NCI-H510A treated with DMSO at 0.1 percent for 48 hours (cell line): ENCODE measurements at regions not wholly inside any gene's neighbourhood (a gene's known extent, or its start where the extent isn't known, plus 50 kb on each side); places are given as distances from the start of the nearest gene placed in this dataset.

Experiments
- DNase-seq: peaks from one replicate; lab custom pipeline; 2025; lab: John Stamatoyannopoulos, UW

DNA sequence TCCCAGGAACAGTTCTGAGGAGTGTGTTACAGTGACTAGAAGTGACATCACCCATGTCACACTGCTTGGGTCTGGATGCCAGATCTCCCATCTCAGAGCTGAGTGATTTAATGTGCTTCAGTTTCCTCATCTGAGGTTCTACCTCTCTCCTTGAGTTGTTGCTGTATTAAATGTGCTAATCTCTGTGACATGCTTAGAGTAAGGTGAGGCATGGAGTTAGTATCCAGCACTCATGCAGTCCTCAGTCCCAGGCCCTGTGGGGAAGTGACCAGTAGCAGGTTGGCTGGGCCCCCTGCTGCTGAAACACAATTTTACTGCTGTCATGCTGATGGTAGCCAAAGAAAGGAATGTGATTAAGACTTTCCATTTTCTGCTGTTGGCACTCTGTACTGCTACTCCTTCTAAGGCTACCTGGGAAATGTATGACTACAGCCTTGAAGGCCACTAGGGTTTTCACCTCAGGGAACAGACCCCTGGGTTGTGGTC, 639.6 kb downstream of the MID1IP1 start:
- DNase-seq = no peak

DNA sequence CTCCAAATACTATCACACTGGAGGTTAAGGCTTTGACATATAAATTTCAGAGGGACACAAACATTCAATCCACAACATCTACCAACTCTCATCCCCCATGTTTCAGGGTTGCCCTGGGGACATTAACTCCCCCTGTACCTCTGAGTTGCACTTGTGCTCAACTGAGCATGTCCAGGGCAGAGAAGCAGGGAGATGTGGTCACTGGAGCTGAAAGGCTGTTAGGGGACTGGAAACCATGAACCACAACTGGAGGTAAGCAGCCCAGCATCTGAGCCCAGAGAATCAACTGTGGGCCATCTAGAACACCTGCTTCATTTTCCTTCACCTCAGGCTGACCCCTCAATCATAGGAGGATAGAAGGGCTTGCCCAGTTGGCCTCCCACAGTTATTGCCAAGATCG, 641.1 kb downstream of the MID1IP1 start:
- DNase-seq = no peak

DNA sequence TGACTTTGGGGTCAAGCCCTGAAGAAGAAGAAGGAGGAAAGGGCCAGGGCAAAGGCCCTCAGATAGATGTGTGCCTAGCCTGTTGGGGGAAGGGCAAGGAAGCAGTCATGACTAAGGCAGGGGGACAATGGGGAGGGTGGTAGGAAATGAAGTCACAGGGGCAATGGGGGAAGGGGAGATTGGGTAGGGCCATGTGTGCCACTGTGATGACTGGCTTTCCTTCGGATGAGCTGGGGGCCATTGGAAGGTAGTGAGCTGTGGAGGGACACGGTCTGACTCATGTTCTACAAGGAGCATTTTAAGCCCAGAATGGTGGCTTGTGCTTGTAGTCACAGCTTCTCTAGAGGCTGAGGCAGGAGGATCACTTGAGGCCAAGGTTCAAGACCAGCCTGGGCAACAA, 642.0 kb downstream of the MID1IP1 start:
- no peak for DNase-seq

DNA sequence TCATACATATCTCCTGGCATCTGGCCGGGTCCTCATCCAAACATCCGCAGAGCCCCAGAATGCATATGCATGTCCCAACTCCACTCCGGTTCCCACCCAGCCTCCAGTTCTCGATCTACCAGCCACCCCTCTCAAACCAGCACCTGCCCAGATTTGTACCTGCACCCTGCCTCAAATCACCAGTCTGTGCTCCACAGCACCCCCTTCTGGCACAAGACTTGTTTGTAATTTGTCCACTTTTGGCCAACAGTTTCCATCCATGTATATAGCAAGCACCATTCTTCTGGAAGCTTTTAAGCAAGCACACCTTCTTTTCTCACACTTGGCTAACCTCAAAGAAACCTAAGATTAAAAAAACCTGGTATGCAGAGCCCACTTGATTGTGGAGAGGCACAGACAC, 644.1 kb downstream of the MID1IP1 start:
- DNase-seq = no peak

DNA sequence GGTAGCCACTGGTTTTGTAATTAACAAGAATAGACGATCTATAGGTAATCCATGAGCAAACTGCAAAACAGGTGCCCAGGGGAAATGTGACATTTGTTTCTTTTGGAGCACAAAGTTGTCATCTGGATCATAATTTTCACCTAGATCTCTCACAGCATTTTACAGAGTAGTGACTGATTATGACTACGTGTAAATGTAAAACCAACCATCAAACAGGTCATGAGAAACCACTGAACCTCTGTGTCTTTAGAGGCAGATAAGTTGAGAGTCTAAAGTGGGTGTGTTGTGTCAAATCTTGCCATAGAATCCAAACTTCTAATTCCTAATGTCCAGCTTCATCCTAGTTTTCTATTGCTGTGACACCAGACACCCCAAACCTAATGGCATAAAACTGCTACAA, 648.1 kb downstream of the MID1IP1 start:
- no peak for DNase-seq

DNA sequence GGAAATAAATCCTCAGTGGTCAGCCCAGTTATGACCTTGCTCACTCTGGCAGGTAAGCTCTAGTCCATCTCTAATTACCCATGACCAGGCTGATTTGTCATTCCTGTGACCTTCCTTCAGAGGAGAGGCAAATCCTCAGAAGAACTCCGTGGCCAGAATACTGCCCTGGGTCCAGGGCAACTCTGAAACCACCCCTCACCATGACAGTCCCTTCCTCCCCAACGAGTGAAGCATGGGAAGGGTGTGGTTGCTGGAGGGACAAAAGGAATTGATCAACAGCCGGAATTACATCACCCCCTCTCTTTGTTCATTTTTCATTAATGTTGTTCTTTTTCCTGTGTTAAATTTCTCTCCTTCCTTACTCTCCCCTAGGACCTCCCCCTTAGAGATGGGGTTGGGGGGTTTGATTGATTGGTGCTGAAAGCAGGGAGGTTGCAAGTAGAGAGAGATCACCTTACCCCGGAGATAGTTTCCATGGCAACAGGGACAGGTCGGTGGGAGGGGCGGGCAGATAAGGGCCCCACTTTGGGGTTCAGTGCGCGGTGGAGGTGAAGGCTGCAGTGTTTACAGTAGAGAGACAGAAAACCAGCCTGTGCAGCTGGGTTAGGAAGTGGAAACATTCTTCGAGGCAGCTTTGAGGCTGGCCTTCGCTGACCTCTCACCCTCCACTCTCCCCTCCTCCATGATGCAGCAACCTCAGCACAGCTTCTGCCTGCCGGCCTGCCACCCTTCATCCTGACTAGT, 647.4 kb downstream of the BCOR start:
- DNase-seq = no peak

DNA sequence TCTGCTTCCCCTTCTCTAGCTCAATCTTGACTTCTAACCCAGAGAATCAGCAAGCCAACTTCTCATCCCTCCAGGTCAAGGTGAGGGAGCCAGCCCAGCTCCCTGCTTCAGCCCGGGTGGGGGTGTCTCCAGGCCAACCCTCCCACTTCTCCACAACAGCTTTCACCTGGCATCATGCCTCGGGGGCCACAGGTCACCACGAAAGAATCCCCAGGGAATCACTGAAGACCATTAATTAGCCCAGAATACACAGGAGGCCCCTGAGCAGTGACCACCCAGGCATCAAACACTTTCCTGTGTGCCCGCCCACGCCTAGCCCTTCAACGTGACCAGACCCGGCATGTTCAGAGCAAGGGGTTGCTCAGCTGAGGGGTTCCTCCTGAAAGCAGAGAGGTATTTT, 646.7 kb downstream of the BCOR start:
- DNase-seq = no peak

DNA sequence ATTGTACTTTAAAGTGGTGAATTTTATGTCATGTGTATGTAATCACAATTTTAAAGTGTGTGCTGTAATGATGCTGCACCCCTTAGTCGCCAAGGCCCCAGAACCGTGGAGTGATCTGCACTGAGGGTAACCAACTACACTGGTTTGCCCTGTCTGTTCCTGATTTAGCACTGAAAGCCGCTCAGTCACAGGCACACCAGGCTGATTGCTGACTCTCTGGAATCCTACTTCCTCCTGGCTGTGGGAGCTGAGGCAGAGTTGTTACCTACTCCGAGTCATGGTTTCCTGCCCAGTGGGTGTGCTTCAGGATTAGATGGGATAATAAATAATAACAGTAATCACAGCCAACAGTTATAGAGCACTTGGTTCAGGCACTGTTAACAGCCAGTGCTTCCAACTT, 645.4 kb downstream of the BCOR start:
- DNase-seq = no peak

DNA sequence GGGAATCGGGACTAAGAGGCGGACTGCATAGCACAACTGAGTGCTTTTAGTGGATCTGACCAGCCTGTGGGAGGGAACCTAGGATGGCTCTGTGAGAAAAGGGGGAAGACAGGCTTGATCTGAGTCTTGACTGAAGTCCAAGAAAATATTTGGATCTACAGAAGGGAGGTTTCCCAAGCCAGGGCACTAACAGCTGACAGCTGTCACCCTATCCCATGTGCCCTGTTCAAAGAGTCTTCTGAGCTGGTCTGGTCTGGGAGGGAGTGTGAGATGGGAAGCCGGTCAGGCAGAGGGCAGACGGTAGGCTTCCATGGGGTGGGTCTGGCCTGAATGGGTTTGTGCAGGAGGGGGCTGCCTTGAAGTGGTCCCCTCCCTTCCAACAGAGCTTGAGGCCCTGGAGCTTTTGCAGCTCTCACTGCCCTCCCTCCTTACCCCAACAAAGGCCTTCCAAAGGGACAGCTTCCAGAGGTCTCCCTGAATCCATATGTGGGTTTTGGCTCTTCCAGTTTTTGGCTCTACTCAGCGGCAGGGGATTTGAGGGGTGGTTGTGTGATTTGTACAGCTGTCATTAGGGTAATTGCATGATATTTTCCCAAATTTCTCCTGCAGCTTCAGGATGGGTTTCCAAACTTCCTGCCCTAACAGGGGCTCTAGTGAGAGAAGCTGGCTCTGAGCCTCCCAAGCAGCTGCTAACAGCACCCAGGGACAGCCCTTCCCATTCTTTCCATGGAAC, 643.7 kb downstream of the BCOR start:
- no peak for DNase-seq

DNA sequence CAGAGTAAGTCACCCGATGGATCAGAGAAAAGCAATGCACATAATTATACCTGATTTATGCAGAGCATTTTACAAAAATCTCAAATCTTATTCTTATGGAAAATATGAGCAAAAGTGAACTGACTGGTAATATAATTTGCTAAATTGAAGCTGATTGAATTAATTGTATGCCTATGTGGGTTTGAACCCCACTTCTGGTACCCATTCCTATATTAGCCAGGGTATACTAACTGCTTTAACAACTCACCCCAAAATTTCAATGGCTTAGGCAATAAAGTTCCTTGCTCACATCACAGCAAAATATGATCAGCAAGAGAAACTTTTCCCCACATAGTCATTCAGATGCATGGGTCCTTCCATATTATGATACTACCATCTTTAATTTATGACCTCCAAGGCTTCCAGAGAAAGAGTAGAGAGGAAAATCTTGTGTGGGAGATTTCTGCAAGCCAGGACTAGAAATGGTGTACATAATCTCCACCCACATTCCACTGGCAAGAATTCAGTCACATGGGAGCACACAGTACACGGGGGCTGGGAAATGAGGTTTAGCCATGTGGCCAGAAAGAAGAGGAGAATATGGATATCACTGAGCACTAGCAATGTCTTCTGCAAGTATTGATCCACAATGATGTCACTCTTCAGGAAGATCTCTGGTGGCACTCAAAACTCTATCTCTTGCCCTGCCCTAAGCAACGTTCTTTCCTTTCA, 640.7 kb downstream of the BCOR start:
- no peak for DNase-seq

DNA sequence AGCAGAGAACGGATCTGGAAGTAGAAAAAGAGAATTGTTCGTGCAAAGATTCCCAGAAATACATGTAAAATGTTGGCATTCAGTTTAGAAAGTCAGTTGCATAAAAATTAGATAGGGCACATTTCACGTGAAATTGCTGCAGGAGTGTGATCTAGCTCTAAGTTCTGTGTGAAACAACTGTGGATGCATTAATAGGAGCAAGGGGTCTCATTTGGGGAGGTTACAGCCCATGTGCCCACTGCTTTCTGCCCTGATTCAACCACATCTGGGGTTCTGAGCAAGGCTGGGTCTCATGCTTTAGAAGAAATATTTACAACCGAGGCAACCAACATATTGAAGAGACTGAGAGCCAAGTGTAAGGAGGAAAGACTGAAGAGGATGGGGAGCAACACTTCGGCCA, 639.0 kb downstream of the BCOR start:
- DNase-seq = no peak

DNA sequence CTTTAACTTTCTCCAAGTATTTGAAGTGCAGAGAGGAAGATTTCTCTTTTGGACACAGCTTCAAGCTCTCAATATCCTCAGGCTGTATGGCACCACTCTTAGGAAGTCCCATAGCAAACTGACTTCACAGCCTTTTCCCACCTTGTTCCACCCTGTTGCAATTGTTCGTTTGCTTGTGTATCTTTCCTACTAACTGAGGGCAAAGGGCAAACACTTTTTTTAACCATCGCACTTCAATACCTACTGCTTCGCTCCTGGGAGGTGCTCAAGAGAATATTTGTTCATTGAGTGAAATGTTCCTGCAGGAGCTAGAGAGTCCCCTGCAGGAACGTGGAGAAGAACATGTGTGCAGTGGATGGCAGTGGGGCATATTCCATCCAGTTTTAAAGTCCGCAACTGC, 638.6 kb downstream of the BCOR start:
- DNase-seq = no peak

DNA sequence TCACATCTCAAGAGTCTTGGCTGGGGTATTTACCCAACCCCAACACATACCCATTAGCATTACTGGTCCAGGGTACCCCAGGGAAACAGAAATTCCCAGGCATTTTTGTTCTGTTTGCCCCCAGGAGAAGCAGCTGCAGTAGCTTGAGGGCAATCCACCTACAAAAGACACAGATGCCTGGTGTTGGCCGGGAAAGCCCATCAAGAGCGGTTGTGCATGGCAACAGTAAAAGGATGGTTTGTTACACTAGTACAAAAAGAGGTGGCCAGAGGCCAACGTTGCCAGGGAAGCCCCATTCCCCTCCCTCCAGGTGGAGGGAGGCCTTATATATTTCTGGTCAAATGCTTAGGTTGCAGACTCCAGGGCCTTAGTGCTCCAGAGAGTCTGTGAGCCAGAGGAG, 637.8 kb downstream of the BCOR start:
- DNase-seq = no peak

DNA sequence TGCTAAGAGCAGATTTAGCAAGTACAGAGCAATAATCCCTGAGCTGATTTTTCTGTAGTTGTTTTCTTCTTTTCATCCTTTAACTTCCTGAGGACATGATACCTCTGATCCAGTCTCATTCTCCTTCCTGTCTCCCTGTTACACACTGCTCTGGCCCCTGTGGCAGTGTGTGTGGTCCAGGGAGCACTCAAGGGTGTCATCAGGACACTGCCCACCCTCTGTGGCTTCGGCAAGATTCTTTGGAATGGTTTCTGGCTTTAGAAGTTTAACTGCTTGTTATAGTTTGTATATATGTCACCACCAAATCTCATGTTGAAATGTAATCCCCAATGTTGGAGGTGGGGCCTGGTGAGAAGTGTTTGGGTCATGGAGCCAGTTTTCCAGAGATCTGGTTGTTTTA, 637.3 kb downstream of the BCOR start:
- no peak for DNase-seq

DNA sequence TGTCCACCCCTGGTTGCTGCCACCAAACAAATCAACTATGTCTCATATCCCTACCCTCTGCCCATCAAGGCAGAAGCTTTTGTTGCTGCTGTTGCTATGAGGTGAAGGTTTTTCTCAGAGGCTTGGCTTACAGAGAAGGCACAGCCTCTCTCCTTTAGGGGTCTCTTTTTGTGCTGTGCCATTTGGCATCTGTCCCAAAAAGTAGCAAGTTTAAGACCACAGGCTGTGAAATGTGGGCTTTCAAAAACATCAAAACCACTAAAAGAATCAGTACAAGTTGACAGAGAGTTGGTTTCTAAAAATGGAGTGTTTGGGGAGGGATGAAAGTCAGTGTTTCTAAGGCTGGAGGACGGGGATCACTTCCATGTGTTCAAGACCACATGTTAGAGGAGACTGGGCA, 634.9 kb downstream of the BCOR start:
- DNase-seq = no peak

DNA sequence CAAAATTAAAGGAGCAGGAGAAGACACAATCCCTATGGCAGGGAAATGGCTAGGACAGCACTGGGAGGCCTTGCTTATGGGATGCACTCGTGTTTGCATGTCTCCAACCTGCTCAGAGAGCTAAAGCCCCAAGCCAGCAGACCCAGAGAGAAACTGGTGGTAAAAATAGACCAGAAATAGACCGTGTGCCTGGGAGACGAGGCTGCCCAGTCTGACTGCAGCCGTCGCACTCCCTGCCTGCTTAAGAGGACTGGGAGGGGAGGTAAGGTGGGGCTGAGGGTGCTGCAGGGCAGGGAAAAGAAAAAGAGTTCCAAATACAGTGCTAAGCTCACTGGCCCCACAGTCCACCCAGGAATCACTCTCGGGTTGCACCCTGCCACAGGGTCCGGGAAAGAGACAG, 633.5 kb downstream of the BCOR start:
- DNase-seq = no peak

DNA sequence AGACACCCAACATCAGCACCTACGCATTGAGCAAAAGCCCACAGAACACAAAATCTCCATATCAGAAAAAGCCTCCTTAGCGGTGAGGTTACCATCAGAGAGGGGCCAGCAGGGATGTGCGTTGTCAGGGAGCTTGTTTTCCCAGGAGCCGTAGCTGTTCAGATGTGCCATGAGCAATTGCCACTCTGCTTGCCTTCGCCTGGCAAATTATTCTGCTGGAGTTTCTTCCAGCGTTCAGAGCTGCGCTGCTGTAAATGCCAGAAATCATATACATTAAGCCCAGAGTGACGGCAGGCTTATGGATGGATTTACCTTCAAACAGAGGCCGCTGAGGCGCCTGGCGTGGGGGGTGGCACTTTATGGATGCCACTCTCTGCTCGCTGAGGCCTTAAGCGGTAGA, 632.3 kb downstream of the BCOR start:
- DNase-seq = no peak

DNA sequence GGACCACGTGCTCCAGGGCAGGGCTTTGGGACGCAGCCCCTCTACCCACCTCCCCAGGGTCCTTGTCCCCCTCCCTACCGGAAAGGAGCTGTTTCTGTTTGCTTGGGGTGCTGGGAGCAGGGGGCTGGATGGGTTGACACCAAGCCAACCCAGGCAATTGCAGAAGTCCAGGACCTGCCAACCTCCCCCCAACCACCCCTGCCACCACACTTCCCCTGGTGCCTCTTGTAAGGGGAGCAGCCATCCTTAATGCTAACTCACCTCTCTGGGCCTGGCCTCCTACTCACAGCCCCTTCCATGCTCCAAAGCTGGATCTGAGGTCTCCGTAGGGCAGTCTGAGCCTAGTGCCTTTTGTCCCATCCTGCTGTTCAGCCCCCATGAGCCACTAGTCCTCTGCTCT, 631.9 kb downstream of the BCOR start:
- DNase-seq = no peak

DNA sequence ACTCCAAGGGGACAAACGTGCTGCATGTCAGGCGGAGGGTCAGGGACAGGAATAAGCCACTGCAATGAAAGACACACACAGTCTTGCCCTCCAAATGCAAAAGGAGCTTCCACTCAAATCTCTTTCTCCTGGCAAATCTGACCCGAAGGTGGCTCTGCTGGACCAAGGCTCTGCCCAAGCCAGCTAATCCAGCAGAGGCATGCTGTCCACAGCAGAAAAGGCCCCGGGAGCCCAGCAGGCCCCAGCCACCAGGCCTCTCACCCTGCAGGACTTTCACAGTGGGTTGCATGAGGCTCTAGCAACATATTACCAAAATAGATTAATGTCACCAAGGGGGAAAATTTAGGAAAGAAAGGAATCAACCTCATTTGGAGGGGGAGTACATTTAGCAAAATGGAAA, 628.6 kb downstream of the BCOR start:
- DNase-seq = no peak

DNA sequence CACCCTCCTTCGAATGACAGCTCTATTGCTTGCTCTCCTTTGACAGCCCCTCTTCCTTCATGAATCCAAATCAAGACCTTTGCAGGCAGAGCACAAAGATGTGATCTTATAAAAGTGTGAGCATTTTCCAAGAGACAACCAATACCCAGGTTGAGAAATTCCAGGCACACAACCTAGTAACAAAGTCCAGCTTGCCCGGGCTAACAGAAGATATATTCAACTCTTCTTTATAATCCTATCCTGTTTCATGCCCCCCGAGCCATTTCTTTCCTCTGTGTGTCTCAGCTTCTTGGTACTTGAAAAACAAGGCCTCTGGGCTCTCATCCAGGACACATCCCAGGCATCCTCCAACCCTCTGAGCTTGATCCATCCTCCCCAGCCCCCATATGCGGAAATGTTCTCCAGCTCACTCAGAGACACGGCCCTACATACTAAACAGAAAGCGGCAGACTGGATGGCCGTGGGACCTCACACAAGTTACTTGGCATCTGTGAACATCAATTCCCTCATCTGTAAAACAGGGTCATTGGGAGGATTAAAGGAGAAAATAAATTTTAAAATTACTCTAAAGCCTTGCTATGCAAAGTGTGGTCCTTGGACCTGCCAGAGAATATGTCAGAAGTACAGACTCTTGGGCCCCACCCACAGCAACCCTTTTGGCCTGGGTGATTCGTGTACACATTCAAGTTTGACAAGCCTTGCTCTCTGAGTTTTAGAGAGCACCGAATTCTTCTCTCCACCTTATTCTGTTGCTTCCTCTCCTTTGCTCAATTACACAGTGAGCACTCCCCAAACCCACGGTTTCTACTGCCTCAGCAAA, 627.0 kb downstream of the BCOR start:
- no peak for DNase-seq

DNA sequence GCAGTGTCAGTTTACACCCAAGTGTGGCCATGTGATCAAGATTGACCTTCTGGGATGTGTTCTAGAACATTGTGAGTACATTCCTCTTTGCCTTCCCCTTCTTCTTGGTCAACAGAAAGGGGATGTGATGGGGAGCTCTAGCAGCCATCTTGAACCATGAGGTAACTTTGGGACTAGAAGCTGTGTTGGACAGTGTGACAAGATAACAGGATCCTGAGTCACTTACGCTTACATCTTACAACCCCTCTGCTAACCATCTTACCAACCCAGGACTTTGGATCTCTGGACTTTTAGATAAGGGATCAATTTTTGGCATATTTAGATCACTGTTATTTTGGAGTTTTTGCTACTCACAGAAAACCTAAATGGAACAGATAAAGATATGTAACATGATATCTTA, 625.6 kb downstream of the BCOR start:
- DNase-seq = no peak

DNA sequence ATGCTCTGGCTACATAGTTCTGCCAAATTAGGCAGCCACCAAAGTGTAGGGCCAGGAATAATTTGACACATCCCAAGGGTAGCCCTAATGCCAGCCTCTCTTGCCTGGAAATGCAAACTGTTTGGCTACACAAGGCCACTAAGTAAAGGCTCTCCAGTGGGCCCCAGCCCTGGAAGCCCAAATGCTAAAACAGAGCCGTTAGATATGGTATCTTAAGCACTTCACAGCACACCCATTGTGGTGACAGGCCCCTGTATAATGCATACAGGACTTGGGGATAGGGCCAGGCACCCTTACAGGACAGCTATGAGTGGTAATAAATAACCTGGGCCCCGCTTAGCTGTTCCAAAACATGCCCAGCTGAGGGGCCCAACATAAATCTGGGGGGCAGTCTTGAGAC, 623.9 kb downstream of the BCOR start:
- DNase-seq = no peak
